IMR-90 (cell line): ENCODE measurements at regions not wholly inside any gene's neighbourhood (a gene's known extent, or its start where the extent isn't known, plus 50 kb on each side); places are given as distances from the start of the nearest gene placed in this dataset.

Experiments
- ATAC-seq: fragments of 200-7000 bp; cut with Tn5 transposase; 2 replicates; pipeline ENCODE4 v1.9.1; 2020; ENCODE audit warnings: low read depth, mild to moderate bottlenecking, moderate library complexity
- BruUV-seq: library from RNA; stranded (reverse); fragments of 400-500 nt; replicated peaks from 2 replicates; lab custom pipeline; 2021; lab: Mats Ljungman, UMichigan
- CTCF ChIA-PET: fragments of 300-600 bp; formaldehyde crosslinking; extraction: SDS; loops from one replicate; lab custom pipeline; 2021; ENCODE audit warnings: antibody characterized with exemption; lab: Yijun Ruan, JAX
- POLR2A ChIA-PET: fragments of 300-600 bp; sonication (Branson Sonifier 250); formaldehyde crosslinking; loops from one replicate; lab custom pipeline; 2022; ENCODE audit warnings: antibody characterized with exemption; ENCODE audit not compliant: unreplicated experiment; lab: Charles Lee
- DNase-seq: peaks from one replicate; pipeline ENCODE4 v3.0.0; 2013
- H2AFZ ChIP-seq: replicated peaks from 2 replicates; pipeline ENCODE3; 2013; ENCODE audit warnings: low read length, mild to moderate bottlenecking; ENCODE audit not compliant: poor library complexity
- H2AK5ac ChIP-seq: 2 replicates; pipeline ENCODE4 v1.6.1; 2013; ENCODE audit warnings: low read depth, low read length, inconsistent platforms
- H2AK9ac ChIP-seq: replicated peaks from 2 replicates; pipeline ENCODE3; 2013; ENCODE audit warnings: mild to moderate bottlenecking, low read depth, low read length, moderate library complexity; ENCODE audit not compliant: poor library complexity
- H2BK120ac ChIP-seq: 2 replicates; pipeline ENCODE4 v1.6.1; 2013; ENCODE audit warnings: low read depth, low read length, inconsistent platforms
- H2BK15ac ChIP-seq: 3 replicates; pipeline ENCODE4 v1.6.1; 2013; ENCODE audit warnings: low read depth, low read length, inconsistent platforms
- H2BK20ac ChIP-seq: 2 replicates; pipeline ENCODE4 v1.6.1; 2013; ENCODE audit warnings: low read depth, mild to moderate bottlenecking, inconsistent platforms, low read length, moderate library complexity
- H2BK5ac ChIP-seq: 2 replicates; pipeline ENCODE4 v1.6.1; 2013; ENCODE audit warnings: mild to moderate bottlenecking, low read depth, low read length, inconsistent platforms; ENCODE audit not compliant: poor library complexity, severe bottlenecking
- H3K14ac ChIP-seq: replicated peaks from 2 replicates; pipeline ENCODE4 v1.6.1; 2013; ENCODE audit warnings: low read depth, low read length, inconsistent platforms
- H3K18ac ChIP-seq: 2 replicates; pipeline ENCODE4 v1.6.1; 2013; ENCODE audit warnings: low read depth, low read length, control low read depth
- H3K23ac ChIP-seq: 2 replicates; pipeline ENCODE4 v1.6.1; 2013; ENCODE audit warnings: low read depth, low read length, inconsistent platforms
- H3K27ac ChIP-seq: 2 replicates; pipeline ENCODE4 v1.5.1; 2013; ENCODE audit warnings: mild to moderate bottlenecking, control low read depth, low read length; ENCODE audit not compliant: insufficient read depth
- H3K27me3 ChIP-seq: 2 replicates; pipeline ENCODE4 v1.6.1; 2013; ENCODE audit warnings: low read length; ENCODE audit not compliant: control insufficient read depth, insufficient read depth
- H3K36me3 ChIP-seq: 2 replicates; pipeline ENCODE4 v1.6.1; 2013; ENCODE audit warnings: low read length, mixed read lengths; ENCODE audit not compliant: control insufficient read depth, insufficient read depth
- H3K4ac ChIP-seq: 2 replicates; pipeline ENCODE4 v1.6.1; 2013; ENCODE audit warnings: low read depth, low read length, inconsistent platforms
- H3K4me1 ChIP-seq: 2 replicates; pipeline ENCODE4 v1.6.1; 2013; ENCODE audit warnings: low read length, mixed read lengths; ENCODE audit not compliant: control insufficient read depth, insufficient read depth
- H3K4me2 ChIP-seq: 2 replicates; pipeline ENCODE4 v1.6.1; 2013; ENCODE audit warnings: low read depth, mild to moderate bottlenecking, control low read depth, low read length, moderate library complexity
- H3K4me3 ChIP-seq: 2 replicates; pipeline ENCODE4 v1.5.1; 2013; ENCODE audit warnings: low read depth, mild to moderate bottlenecking, control low read depth, low read length, moderate library complexity; ENCODE audit not compliant: insufficient read depth
- H3K56ac ChIP-seq: 2 replicates; pipeline ENCODE4 v1.6.1; 2013; ENCODE audit warnings: low read length, inconsistent platforms; ENCODE audit not compliant: insufficient read depth; ENCODE audit errors: extremely low read depth
- H3K79me1 ChIP-seq, 2 experiments: 2 replicates each; pipeline ENCODE4 v1.6.1; 2013; ENCODE audit warnings: low read length in 2 of 2, inconsistent platforms in 1 of 2, low read depth in 1 of 2
- H3K9ac ChIP-seq: 2 replicates; pipeline ENCODE4 v1.6.1; 2013; ENCODE audit warnings: low read depth, low read length, control low read depth
- H3K9me1 ChIP-seq: 2 replicates; pipeline ENCODE4 v1.6.1; 2013; ENCODE audit warnings: low read length, inconsistent platforms; ENCODE audit not compliant: insufficient read depth
- H3K9me3 ChIP-seq: 2 replicates; pipeline ENCODE4 v1.6.1; 2013; ENCODE audit warnings: low read length; ENCODE audit not compliant: control insufficient read depth, insufficient read depth
- H4K20me1 ChIP-seq: 2 replicates; pipeline ENCODE4 v1.6.1; 2013; ENCODE audit warnings: low read length, inconsistent platforms; ENCODE audit not compliant: insufficient read depth
- H4K5ac ChIP-seq: 2 replicates; pipeline ENCODE4 v1.6.1; 2013; ENCODE audit warnings: mild to moderate bottlenecking, low read depth, low read length, control low read depth
- H4K8ac ChIP-seq, 2 experiments: 2 replicates each; pipeline ENCODE4 v1.6.1; 2013; ENCODE audit warnings: low read depth in 2 of 2, low read length in 2 of 2, control low read depth in 1 of 2, inconsistent platforms in 1 of 2
- H4K91ac ChIP-seq: 2 replicates; pipeline ENCODE4 v1.6.1; 2013; ENCODE audit warnings: low read depth, low read length, inconsistent platforms; ENCODE audit not compliant: insufficient read depth
- BHLHE40 ChIP-seq: fragments of 150-350 bp; IDR thresholded peaks from 2 replicates; pipeline ENCODE4 v1.6.1; 2016; ENCODE audit warnings: mild to moderate bottlenecking, low read depth, low read length
- WGBS, 2 experiments: methylation state at CpG; one replicate each; pipeline versions ENCODE4 v1.1.5 to v1.1.7; 2013; ENCODE audit warnings: missing lambda C conversion rate in 2 of 2; ENCODE audit not compliant: insufficient read length in 1 of 2; ENCODE audit errors: extremely low coverage in 2 of 2; 5-methylcytosine and 5-hydroxymethylcytosine counted together
- dilution Hi-C: fragments of 300-500 bp; cut with HindIII; formaldehyde crosslinking; loops from one replicate; pipeline ENCODE4 v1.14.3; 2018; ENCODE audit warnings: low sequenced_read_pairs; ENCODE audit not compliant: unreplicated experiment
- in situ Hi-C: fragments of 300-500 bp; cut with MboI; formaldehyde crosslinking; loops from 3 replicates; pipeline ENCODE4 v1.14.3; 2019; ENCODE audit warnings: low sequenced_read_pairs, inconsistent platforms, mixed read lengths
- intact Hi-C: fragments of 100-400 bp; cut with micrococcal nuclease; formaldehyde crosslinking; loops from 2 replicates; pipeline ENCODE4 v1.10.0; 2022

DNA sequence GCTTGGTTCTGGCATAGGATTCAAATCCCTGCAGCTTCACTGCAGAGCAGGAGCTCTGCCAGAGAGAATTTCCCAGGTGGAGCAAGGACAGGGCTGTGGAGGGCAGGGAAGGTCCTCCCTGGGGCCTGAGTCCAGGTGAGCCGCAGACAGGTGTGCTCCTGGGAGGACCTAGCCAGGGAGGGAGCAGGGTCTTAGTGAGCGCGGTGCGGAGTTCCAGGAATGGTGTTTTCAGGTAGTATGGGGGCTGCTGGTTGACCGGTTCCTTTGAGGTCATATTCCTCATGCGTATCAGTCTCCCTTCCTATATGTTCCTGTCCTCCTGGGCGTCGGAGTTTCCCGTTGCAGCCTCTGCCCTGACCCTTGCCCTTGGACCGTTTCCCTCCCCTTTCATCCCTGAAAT is 813.3 kb downstream of the KCNJ18 start:
- Histone ChIP-seq H3K56ac (no peak overlapping the region), H3K79me1 (no peaks in the 10 kb centered on the region), H3K9me1 (no peaks in the 10 kb centered on the region), H4K91ac (no peak overlapping the region), H2AFZ (no peak overlapping the region), H3K23ac (no peak overlapping the region), H2AK9ac (no peak overlapping the region), H3K4ac (no peak overlapping the region), H3K4me3 (no peak overlapping the region), H3K36me3 (no peaks in the 10 kb centered on the region), H2BK5ac (no peak overlapping the region), H3K14ac (no peak overlapping the region), H3K27ac (no peak overlapping the region), H3K9me3 (peaks cover 23% of the 10 kb centered on the region), H2BK20ac (no peak overlapping the region), H3K9ac (no peak overlapping the region), H2AK5ac (no peak overlapping the region), H4K20me1 (no peaks in the 10 kb centered on the region), H3K4me2 (no peak overlapping the region), H3K4me1 (no peaks in the 10 kb centered on the region), H4K5ac (no peak overlapping the region), H2BK15ac (no peak overlapping the region), H4K8ac (no peak overlapping the region), H3K27me3 (no peaks in the 10 kb centered on the region), H2BK120ac (no peak overlapping the region), H3K18ac (no peak overlapping the region)
- DNase-seq = no peak
- 49% methylated on average over 5 of the region's 10 CpGs; no CpG with 5 or more reads in 1 of the 2 experiments for WGBS, 2 experiments
- no peak for TF ChIP-seq BHLHE40
- in situ Hi-C loops (no loop called here), intact Hi-C loops (no loop called here), dilution Hi-C loops (no loop called here)
- BruUV-seq = no TSS peak
- ChIA-PET POLR2A (no interaction called here), CTCF (no interaction called here)
- no peak for ATAC-seq
